ENCODE measurements at regions not wholly inside any gene's neighbourhood (a gene's known extent, or its start where the extent isn't known, plus 50 kb on each side); places are given as distances from the start of the nearest gene placed in this dataset.

- no peaks in the 10 kb centered on the region for H3K9me3 Mint-ChIP-seq
- H3K4me1 Mint-ChIP-seq = no peaks in the 10 kb centered on the region
- intact Hi-C loops (cut with micrococcal nuclease) = no loop called here
- H3K4me3 Mint-ChIP-seq = no peak overlapping the region
- no peaks in the 10 kb centered on the region for H3K27me3 Mint-ChIP-seq
- H3K27ac Mint-ChIP-seq = no peak overlapping the region
- DNase-seq = no peak
- H3K36me3 Mint-ChIP-seq (ENCODE audit: low read depth) = no peaks in the 10 kb centered on the region
These were observed 520.3 kb downstream of the SOX11 start for GRCh38 chr2:6212491-6212890.

- intact Hi-C loops (cut with micrococcal nuclease) = no loop called here
- Mint-ChIP-seq H3K36me3 (ENCODE audit: low read depth) (no peaks in the 10 kb centered on the region), H3K27ac (no peak overlapping the region), H3K9me3 (no peaks in the 10 kb centered on the region), H3K27me3 (no peaks in the 10 kb centered on the region), H3K4me3 (no peak overlapping the region), H3K4me1 (no peaks in the 10 kb centered on the region)
- no peak for DNase-seq
These were observed 521.0 kb downstream of the SOX11 start for GRCh38 chr2:6213056-6213780.

- H3K36me3 Mint-ChIP-seq (ENCODE audit: low read depth) = no peaks in the 10 kb centered on the region
- no peak overlapping the region for H3K4me3 Mint-ChIP-seq
- no peak for DNase-seq
- intact Hi-C loops (cut with micrococcal nuclease) = no loop called here
- H3K27ac Mint-ChIP-seq = no peak overlapping the region
- H3K27me3 Mint-ChIP-seq = no peaks in the 10 kb centered on the region
- no peaks in the 10 kb centered on the region for H3K9me3 Mint-ChIP-seq
- H3K4me1 Mint-ChIP-seq = no peaks in the 10 kb centered on the region
These were observed 522.3 kb downstream of the SOX11 start for GRCh38 chr2:6214471-6214870.

- no peaks in the 10 kb centered on the region for H3K4me1 Mint-ChIP-seq
- no peaks in the 10 kb centered on the region for H3K27me3 Mint-ChIP-seq
- no peaks in the 10 kb centered on the region for H3K9me3 Mint-ChIP-seq
- H3K27ac Mint-ChIP-seq = no peak overlapping the region
- H3K4me3 Mint-ChIP-seq = no peak overlapping the region
- intact Hi-C loops (cut with micrococcal nuclease) = no loop called here
- H3K36me3 Mint-ChIP-seq (ENCODE audit: low read depth) = no peaks in the 10 kb centered on the region
- DNase-seq = no peak
These were observed 522.9 kb downstream of the SOX11 start for GRCh38 chr2:6215053-6215452.

- Mint-ChIP-seq H3K4me1 (no peaks in the 10 kb centered on the region), H3K9me3 (no peaks in the 10 kb centered on the region), H3K36me3 (ENCODE audit: low read depth) (no peaks in the 10 kb centered on the region), H3K27me3 (no peaks in the 10 kb centered on the region), H3K4me3 (no peak overlapping the region), H3K27ac (no peak overlapping the region)
- intact Hi-C loops (cut with micrococcal nuclease) = no loop called here
- no peak for DNase-seq
These were observed 524.0 kb downstream of the SOX11 start for GRCh38 chr2:6216234-6216633.

GRCh38 chr2:6218926-6219325, 526.7 kb downstream of the SOX11 start:
- Mint-ChIP-seq H3K4me3 (no peak overlapping the region), H3K36me3 (ENCODE audit: low read depth) (no peaks in the 10 kb centered on the region), H3K27ac (no peak overlapping the region), H3K9me3 (no peaks in the 10 kb centered on the region), H3K27me3 (no peaks in the 10 kb centered on the region), H3K4me1 (no peaks in the 10 kb centered on the region)
- intact Hi-C loops (cut with micrococcal nuclease) = no loop called here
- no peak for DNase-seq

- intact Hi-C loops (cut with micrococcal nuclease) = no loop called here
- H3K27ac Mint-ChIP-seq = no peak overlapping the region
- H3K4me1 Mint-ChIP-seq = no peaks in the 10 kb centered on the region
- DNase-seq = no peak
- H3K4me3 Mint-ChIP-seq = no peak overlapping the region
- H3K9me3 Mint-ChIP-seq = no peaks in the 10 kb centered on the region
- no peaks in the 10 kb centered on the region for H3K36me3 Mint-ChIP-seq (ENCODE audit: low read depth)
- H3K27me3 Mint-ChIP-seq = no peaks in the 10 kb centered on the region
These were observed 527.7 kb downstream of the SOX11 start for GRCh38 chr2:6219906-6220305.

GRCh38 chr2:6222296-6222695, 530.1 kb downstream of the SOX11 start:
- no peaks in the 10 kb centered on the region for H3K36me3 Mint-ChIP-seq (ENCODE audit: low read depth)
- H3K27me3 Mint-ChIP-seq = no peaks in the 10 kb centered on the region
- DNase-seq = no peak
- no peaks in the 10 kb centered on the region for H3K4me1 Mint-ChIP-seq
- H3K27ac Mint-ChIP-seq = no peak overlapping the region
- intact Hi-C loops (cut with micrococcal nuclease) = no loop called here
- no peak overlapping the region for H3K4me3 Mint-ChIP-seq
- H3K9me3 Mint-ChIP-seq = no peaks in the 10 kb centered on the region

- Mint-ChIP-seq H3K4me1 (no peaks in the 10 kb centered on the region), H3K9me3 (no peaks in the 10 kb centered on the region), H3K27me3 (no peaks in the 10 kb centered on the region), H3K27ac (no peak overlapping the region), H3K36me3 (ENCODE audit: low read depth) (no peaks in the 10 kb centered on the region), H3K4me3 (no peak overlapping the region)
- intact Hi-C loops (cut with micrococcal nuclease) = no loop called here
- DNase-seq = no peak
These were observed 532.1 kb downstream of the SOX11 start for GRCh38 chr2:6224267-6224666.

GRCh38 chr2:6228251-6228650, 536.1 kb downstream of the SOX11 start:
- Mint-ChIP-seq H3K27ac (no peak overlapping the region), H3K4me3 (no peak overlapping the region)

GRCh38 chr2:6231166-6231565, 539.0 kb downstream of the SOX11 start:
- no peaks in the 10 kb centered on the region for H3K27me3 Mint-ChIP-seq
- no peak overlapping the region for H3K4me3 Mint-ChIP-seq
- H3K9me3 Mint-ChIP-seq = no peaks in the 10 kb centered on the region
- H3K27ac Mint-ChIP-seq = no peak overlapping the region
- no peak for DNase-seq
- intact Hi-C loops (cut with micrococcal nuclease) = no loop called here
- no peaks in the 10 kb centered on the region for H3K4me1 Mint-ChIP-seq
- no peaks in the 10 kb centered on the region for H3K36me3 Mint-ChIP-seq (ENCODE audit: low read depth)

More at GRCh38 chr2:6228251-6228650, 536.1 kb downstream of the SOX11 start:
- intact Hi-C loops (cut with micrococcal nuclease) = no loop called here
- no peaks in the 10 kb centered on the region for H3K36me3 Mint-ChIP-seq (ENCODE audit: low read depth)
- H3K4me1 Mint-ChIP-seq = no peaks in the 10 kb centered on the region
- H3K27me3 Mint-ChIP-seq = no peaks in the 10 kb centered on the region
- no peaks in the 10 kb centered on the region for H3K9me3 Mint-ChIP-seq
- DNase-seq = no peak

- peaks cover 6% of the 10 kb centered on the region for H3K9me3 Mint-ChIP-seq
- no peak overlapping the region for H3K4me3 Mint-ChIP-seq
- intact Hi-C loops (cut with micrococcal nuclease) = no loop called here
- H3K27me3 Mint-ChIP-seq = no peaks in the 10 kb centered on the region
- no peak overlapping the region for H3K27ac Mint-ChIP-seq
- DNase-seq = no peak
- no peaks in the 10 kb centered on the region for H3K4me1 Mint-ChIP-seq
- no peaks in the 10 kb centered on the region for H3K36me3 Mint-ChIP-seq (ENCODE audit: low read depth)
These were observed 541.8 kb downstream of the SOX11 start for GRCh38 chr2:6233993-6234392.

- H3K27me3 Mint-ChIP-seq = no peaks in the 10 kb centered on the region
- no peak overlapping the region for H3K4me3 Mint-ChIP-seq
- peaks cover 8% of the 10 kb centered on the region for H3K9me3 Mint-ChIP-seq
- intact Hi-C loops (cut with micrococcal nuclease) = no loop called here
- H3K36me3 Mint-ChIP-seq (ENCODE audit: low read depth) = no peaks in the 10 kb centered on the region
- DNase-seq = no peak
- no peak overlapping the region for H3K27ac Mint-ChIP-seq
- H3K4me1 Mint-ChIP-seq = no peaks in the 10 kb centered on the region
These were observed 542.5 kb downstream of the SOX11 start for GRCh38 chr2:6234702-6235101.

- Mint-ChIP-seq H3K27me3 (no peaks in the 10 kb centered on the region), H3K9me3 (peaks cover 18% of the 10 kb centered on the region), H3K4me3 (no peak overlapping the region), H3K4me1 (no peaks in the 10 kb centered on the region), H3K27ac (no peak overlapping the region), H3K36me3 (ENCODE audit: low read depth) (no peaks in the 10 kb centered on the region)
- DNase-seq = no peak
- intact Hi-C loops (cut with micrococcal nuclease) = no loop called here
These were observed 544.1 kb downstream of the SOX11 start for GRCh38 chr2:6236317-6236716.

- no peaks in the 10 kb centered on the region for H3K27me3 Mint-ChIP-seq
These were observed 545.0 kb downstream of the SOX11 start for GRCh38 chr2:6237039-6237660.

More at GRCh38 chr2:6237039-6237660, 545.0 kb downstream of the SOX11 start:
- Mint-ChIP-seq H3K36me3 (ENCODE audit: low read depth) (no peaks in the 10 kb centered on the region), H3K27ac (no peak overlapping the region), H3K4me1 (no peaks in the 10 kb centered on the region), H3K9me3 (peaks cover 19% of the 10 kb centered on the region), H3K4me3 (no peak overlapping the region)
- intact Hi-C loops (cut with micrococcal nuclease) = no loop called here
- no peak for DNase-seq

All from activated CD4-positive, alpha-beta T cell treated with anti-CD3 and anti-CD28 coated beads, Interleukin-2, amount 10 ng/mL, durations not matched to agents 24 days and 14 days (primary cell).